GM23338 (cell line): ENCODE measurements at regions not wholly inside any gene's neighbourhood (a gene's known extent, or its start where the extent isn't known, plus 50 kb on each side); places are given as distances from the start of the nearest gene placed in this dataset.

Source experiments
- CREB1 ChIP-seq: fragments of 250-450 bp; sonication (Bioruptor Pico); IDR thresholded peaks from 2 replicates; pipeline ENCODE4 v1.5.0; 2020; ENCODE audit warnings: low read depth, mild to moderate bottlenecking, moderate library complexity
- CTCF ChIP-seq, 2 experiments: fragments of 200-600 bp in 1 of 2; sonication (generic) in 1 of 2; conservative IDR thresholded peaks; 2 replicates each; pipeline versions ENCODE4 v1.5.1 to v1.6.1; 2016 to 2017; ENCODE audit warnings: antibody characterized with exemption in 2 of 2, low read depth in 2 of 2, mild to moderate bottlenecking in 2 of 2, moderate library complexity in 1 of 2
- ETS1 ChIP-seq: IDR thresholded peaks from 2 replicates; pipeline ENCODE4 v1.6.1; 2016; ENCODE audit warnings: antibody characterized with exemption
- EZH2 ChIP-seq: fragments of 200-600 bp; sonication (generic); IDR thresholded peaks from one replicate; pipeline ENCODE4 v1.8.0; 2017; ENCODE audit warnings: antibody characterized with exemption, mild to moderate bottlenecking, low read depth; ENCODE audit not compliant: unreplicated experiment
- EZH2phosphoT487 ChIP-seq: fragments of 200-600 bp; sonication (generic); IDR thresholded peaks from one replicate; pipeline ENCODE4 v1.8.1; 2018; ENCODE audit warnings: antibody characterized with exemption; ENCODE audit not compliant: unreplicated experiment
- JUNB ChIP-seq: IDR thresholded peaks from one replicate; pipeline ENCODE4 v1.6.1; 2016; ENCODE audit warnings: antibody characterized with exemption; ENCODE audit not compliant: unreplicated experiment
- NANOG ChIP-seq: IDR thresholded peaks from 2 replicates; pipeline ENCODE4 v1.6.1; 2016; ENCODE audit warnings: antibody characterized with exemption, borderline replicate concordance
- POLR2AphosphoS5 ChIP-seq: IDR thresholded peaks from 2 replicates; pipeline ENCODE4 v1.6.1; 2016; ENCODE audit warnings: antibody characterized with exemption, low read depth
- REST ChIP-seq: IDR thresholded peaks from one replicate; pipeline ENCODE4 v1.6.1; 2018; ENCODE audit warnings: antibody characterized with exemption; ENCODE audit not compliant: unreplicated experiment
- STAT1 ChIP-seq: IDR thresholded peaks from one replicate; pipeline ENCODE4 v1.6.1; 2016; ENCODE audit warnings: antibody characterized with exemption; ENCODE audit not compliant: unreplicated experiment
- ZNF114 ChIP-seq: fragments of 250-450 bp; sonication (Bioruptor Pico); IDR thresholded peaks from 2 replicates; pipeline ENCODE4 v1.5.0; 2020; ENCODE audit warnings: mild to moderate bottlenecking, moderate library complexity
- ZNF331 ChIP-seq: fragments of 250-450 bp; sonication (Bioruptor Pico); IDR thresholded peaks from 2 replicates; pipeline ENCODE4 v1.5.0; 2020; ENCODE audit warnings: low read depth, mild to moderate bottlenecking, moderate library complexity
- ZNF462 ChIP-seq: fragments of 250-450 bp; sonication (Bioruptor Pico); IDR thresholded peaks from 2 replicates; pipeline ENCODE4 v1.5.0; 2020; ENCODE audit warnings: mild to moderate bottlenecking, moderate library complexity

GRCh38 chr14:26905229-26905628 is 307.4 kb upstream of the NOVA1 start:
- TF ChIP-seq CTCF (conservative IDR thresholded peaks at IDR 0.05; ENCODE audit: low read depth in 2 of 2) = peak in 1 of 2 experiments; percentile 23; a peak in 2 of 4 replicates
- TF ChIP-seq EZH2phosphoT487 = no peak
- no peak for TF ChIP-seq ETS1
- TF ChIP-seq REST = no peak
- TF ChIP-seq STAT1 = no peak
- no peak for TF ChIP-seq EZH2
- TF ChIP-seq POLR2AphosphoS5 = no peak
- TF ChIP-seq CREB1 (CRISPR knock-in tag) = no peak
- TF ChIP-seq ZNF114 (CRISPR knock-in tag) = no peak
- TF ChIP-seq ZNF462 = no peak
- no peak for TF ChIP-seq JUNB
- no peak for TF ChIP-seq NANOG
- no peak for TF ChIP-seq ZNF331 (CRISPR knock-in tag)
